ENCODE measurements at regions not wholly inside any gene's neighbourhood (a gene's known extent, or its start where the extent isn't known, plus 50 kb on each side); places are given as distances from the start of the nearest gene placed in this dataset.

- CTCF ChIA-PET: no interaction called here
These were observed 352.7 kb downstream of the AEBP2 start for GRCh38 chr12:19792028-19792427.

DNA sequence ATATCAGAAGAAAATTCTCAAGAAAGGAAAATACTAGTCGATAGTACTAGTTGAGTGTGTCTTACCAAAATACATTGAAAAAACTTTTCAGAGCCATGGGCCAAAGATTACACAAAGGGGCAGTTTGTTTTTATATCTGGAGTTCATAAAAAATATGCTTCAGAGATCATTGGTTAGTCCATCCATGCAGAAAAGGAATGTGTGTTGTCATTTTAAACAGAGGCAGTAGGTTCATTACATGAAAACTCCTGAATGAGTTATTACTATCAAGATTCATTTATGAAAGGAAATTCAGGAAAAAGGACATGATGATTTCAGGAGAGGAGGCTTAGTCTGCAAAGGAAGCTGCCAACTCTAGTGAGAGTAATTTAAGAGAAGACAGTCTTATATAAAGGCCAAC, 354.8 kb downstream of the AEBP2 start:
- POLR2A ChIA-PET: no interaction called here
- no TSS peak for BruUV-seq (replicated peaks)
- H3K4me3 Mint-ChIP-seq (ENCODE audit: unreplicated experiment): no peak overlapping the region

More at GRCh38 chr12:19792028-19792427, 352.7 kb downstream of the AEBP2 start:
- intact Hi-C loops (cut with micrococcal nuclease; ENCODE audit: unreplicated experiment): no loop called here
- no TSS peak for BruUV-seq (replicated peaks)
- no peaks in the 10 kb centered on the region for H3K36me3 Mint-ChIP-seq (ENCODE audit: insufficient read depth, unreplicated experiment)
- TF ChIP-seq, protein P1, sequence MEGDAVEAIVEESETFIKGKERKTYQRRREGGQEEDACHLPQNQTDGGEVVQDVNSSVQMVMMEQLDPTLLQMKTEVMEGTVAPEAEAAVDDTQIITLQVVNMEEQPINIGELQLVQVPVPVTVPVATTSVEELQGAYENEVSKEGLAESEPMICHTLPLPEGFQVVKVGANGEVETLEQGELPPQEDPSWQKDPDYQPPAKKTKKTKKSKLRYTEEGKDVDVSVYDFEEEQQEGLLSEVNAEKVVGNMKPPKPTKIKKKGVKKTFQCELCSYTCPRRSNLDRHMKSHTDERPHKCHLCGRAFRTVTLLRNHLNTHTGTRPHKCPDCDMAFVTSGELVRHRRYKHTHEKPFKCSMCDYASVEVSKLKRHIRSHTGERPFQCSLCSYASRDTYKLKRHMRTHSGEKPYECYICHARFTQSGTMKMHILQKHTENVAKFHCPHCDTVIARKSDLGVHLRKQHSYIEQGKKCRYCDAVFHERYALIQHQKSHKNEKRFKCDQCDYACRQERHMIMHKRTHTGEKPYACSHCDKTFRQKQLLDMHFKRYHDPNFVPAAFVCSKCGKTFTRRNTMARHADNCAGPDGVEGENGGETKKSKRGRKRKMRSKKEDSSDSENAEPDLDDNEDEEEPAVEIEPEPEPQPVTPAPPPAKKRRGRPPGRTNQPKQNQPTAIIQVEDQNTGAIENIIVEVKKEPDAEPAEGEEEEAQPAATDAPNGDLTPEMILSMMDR (IDR thresholded peaks at IDR 0.05; ENCODE audit: insufficient read depth in 1 of 2, low read depth in 1 of 2, low read length in 1 of 2, severe bottlenecking in 1 of 2, unreplicated experiment in 1 of 2): no peak
- H3K4me3 Mint-ChIP-seq (ENCODE audit: unreplicated experiment): no peak overlapping the region
- no peaks in the 10 kb centered on the region for H3K27me3 Mint-ChIP-seq (ENCODE audit: insufficient read depth, unreplicated experiment)
- POLR2A ChIA-PET: no interaction called here
- H3K27ac Mint-ChIP-seq (ENCODE audit: unreplicated experiment): no peak overlapping the region
- H3K4me3 ChIP-seq (ENCODE audit: low read depth, low read length): no peak overlapping the region
- H3K9me3 Mint-ChIP-seq (ENCODE audit: unreplicated experiment): no peaks in the 10 kb centered on the region
- DNase-seq: no peak
- no peaks in the 10 kb centered on the region for H3K36me3 ChIP-seq (ENCODE audit: control insufficient read depth, insufficient read depth, low read length)
- H3K4me1 Mint-ChIP-seq (ENCODE audit: low read depth, unreplicated experiment): no peaks in the 10 kb centered on the region
- H3K4me1 ChIP-seq: no peaks in the 10 kb centered on the region
- no peaks in the 10 kb centered on the region for H3K27me3 ChIP-seq (replicated peaks; ENCODE audit: control insufficient read depth, insufficient read depth, low read length)
- 0 out of 2 replicates have a peak, but pooled peaks cover 3% of the 10 kb centered on the region for H3K9me3 ChIP-seq

DNA sequence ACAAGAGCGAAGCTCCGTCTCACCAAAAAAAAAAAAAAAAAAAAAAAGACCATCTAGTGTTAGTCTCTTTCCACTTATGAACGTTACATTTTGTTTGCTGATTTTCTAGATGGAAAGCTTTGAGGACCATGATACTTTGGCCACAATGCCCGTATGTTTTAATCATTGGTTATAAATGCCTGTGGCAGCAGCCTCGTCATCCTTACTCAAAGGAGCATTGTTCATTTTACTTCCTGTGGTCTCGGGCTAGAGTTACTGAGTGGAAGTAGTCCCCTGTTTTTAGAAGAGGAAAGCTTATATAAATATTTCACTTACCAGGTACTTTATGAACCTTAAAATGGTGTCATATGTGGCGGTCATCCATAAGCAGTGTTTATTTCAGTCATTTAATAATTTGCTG, 359.9 kb downstream of the AEBP2 start:
- Histone ChIP-seq H3K4me3 (ENCODE audit: low read depth, low read length) (no peak overlapping the region), H3K4me1 (no peaks in the 10 kb centered on the region), H3K36me3 (ENCODE audit: control insufficient read depth, insufficient read depth, low read length) (no peaks in the 10 kb centered on the region), H3K9me3 (0 out of 2 replicates have a peak, but pooled peaks cover 3% of the 10 kb centered on the region), H3K27me3 (replicated peaks; ENCODE audit: control insufficient read depth, insufficient read depth, low read length) (no peaks in the 10 kb centered on the region)
- CTCF ChIA-PET: interaction anchor here (0.6 kb wide), 1 partner anchor 354 kb away, joined by 3 read pairs; no protein-coding TSS in a partner anchor
- POLR2A ChIA-PET: no interaction called here
- no peaks in the 10 kb centered on the region for H3K4me1 Mint-ChIP-seq (ENCODE audit: low read depth, unreplicated experiment)
- no peaks in the 10 kb centered on the region for H3K9me3 Mint-ChIP-seq (ENCODE audit: unreplicated experiment)
- TF ChIP-seq, protein P1 (IDR thresholded peaks at IDR 0.05; ENCODE audit: insufficient read depth in 1 of 2, low read depth in 1 of 2, low read length in 1 of 2, severe bottlenecking in 1 of 2, unreplicated experiment in 1 of 2): no peak
- H3K4me3 Mint-ChIP-seq (ENCODE audit: unreplicated experiment): no peak overlapping the region
- intact Hi-C loops (cut with micrococcal nuclease; ENCODE audit: unreplicated experiment): no loop called here
- no peak overlapping the region for H3K27ac Mint-ChIP-seq (ENCODE audit: unreplicated experiment)
- BruUV-seq (replicated peaks): no TSS peak
- no peaks in the 10 kb centered on the region for H3K27me3 Mint-ChIP-seq (ENCODE audit: insufficient read depth, unreplicated experiment)
- H3K36me3 Mint-ChIP-seq (ENCODE audit: insufficient read depth, unreplicated experiment): no peaks in the 10 kb centered on the region
- no peak for DNase-seq

More for the DNA sequence above, 354.8 kb downstream of the AEBP2 start:
- TF ChIP-seq, protein P1 (IDR thresholded peaks at IDR 0.05; ENCODE audit: insufficient read depth in 1 of 2, low read depth in 1 of 2, low read length in 1 of 2, severe bottlenecking in 1 of 2, unreplicated experiment in 1 of 2): no peak
- CTCF ChIA-PET: no interaction called here
- intact Hi-C loops (cut with micrococcal nuclease; ENCODE audit: unreplicated experiment): no loop called here
- Mint-ChIP-seq H3K36me3 (ENCODE audit: insufficient read depth, unreplicated experiment) (no peaks in the 10 kb centered on the region), H3K9me3 (ENCODE audit: unreplicated experiment) (no peaks in the 10 kb centered on the region), H3K27me3 (ENCODE audit: insufficient read depth, unreplicated experiment) (no peaks in the 10 kb centered on the region), H3K4me1 (ENCODE audit: low read depth, unreplicated experiment) (no peaks in the 10 kb centered on the region), H3K27ac (ENCODE audit: unreplicated experiment) (no peak overlapping the region)
- no peaks in the 10 kb centered on the region for H3K36me3 ChIP-seq (ENCODE audit: control insufficient read depth, insufficient read depth, low read length)
- no peaks in the 10 kb centered on the region for H3K4me1 ChIP-seq
- 0 out of 2 replicates have a peak, but pooled peaks cover 3% of the 10 kb centered on the region for H3K9me3 ChIP-seq
- no peak overlapping the region for H3K4me3 ChIP-seq (ENCODE audit: low read depth, low read length)
- no peaks in the 10 kb centered on the region for H3K27me3 ChIP-seq (replicated peaks; ENCODE audit: control insufficient read depth, insufficient read depth, low read length)
- DNase-seq: no peak
